ENCODE measurements at regions not wholly inside any gene's neighbourhood (a gene's known extent, or its start where the extent isn't known, plus 50 kb on each side); places are given as distances from the start of the nearest gene placed in this dataset.
"Not testable (repeated sequence)": the region's sequence is repeated elsewhere in the genome, so short reads cannot be mapped to it uniquely, and the experiment has no call there.

GRCh38 chr22:47401976-47402770, 639.7 kb downstream of the TBC1D22A start:
- no peak overlapping the region for H3K4me3 ChIP-seq
- no peaks in the 10 kb centered on the region for H3K4me1 ChIP-seq (replicated peaks in 1 of 2)
- in situ Hi-C loops (cut with MboI; ENCODE audit: low pct_unique_long_range_greater_than_20kb in 2 of 9, low sequenced_read_pairs in 9 of 9, unreplicated experiment in 9 of 9): loop anchor here in 1 of 9 experiments (25.0 kb wide), 2 partner anchors 90 to 110 kb away; no protein-coding TSS in a partner anchor
- ATAC-seq (replicated peaks in 6 of 8): no peak
- no peak overlapping the region for H3K27ac ChIP-seq
- WGBS, 10 experiments: 11 to 85% (median 64%) methylated on average over 1 to 15 of the region's 29 CpGs; no CpG with 5 or more reads in 1 of the 10 experiments

- Histone ChIP-seq H3K4me1 (replicated peaks in 1 of 2) (no peaks in the 10 kb centered on the region), H3K4me3 (no peak overlapping the region), H3K27ac (no peak overlapping the region)
- in situ Hi-C loops (cut with MboI; ENCODE audit: low pct_unique_long_range_greater_than_20kb in 2 of 9, low sequenced_read_pairs in 9 of 9, unreplicated experiment in 9 of 9): loop anchor here in 1 of 9 experiments (25.0 kb wide), 2 partner anchors 89 to 111 kb away; no protein-coding TSS in a partner anchor
- no peak for ATAC-seq (replicated peaks in 6 of 8)
- WGBS, 10 experiments: 31 to 99% (median 81%) methylated on average over 1 to 11 of the region's 12 CpGs; no CpG with 5 or more reads in 4 of the 10 experiments
These were observed 639.1 kb downstream of the TBC1D22A start for GRCh38 chr22:47401592-47401898.

- in situ Hi-C loops (cut with MboI; ENCODE audit: low pct_unique_long_range_greater_than_20kb in 2 of 9, low sequenced_read_pairs in 9 of 9, unreplicated experiment in 9 of 9): loop anchor here in 1 of 9 experiments (25.0 kb wide), 2 partner anchors 89 to 111 kb away; no protein-coding TSS in a partner anchor
- ATAC-seq (replicated peaks in 6 of 8): no peak
- H3K27ac ChIP-seq: no peak overlapping the region
- no peak overlapping the region for H3K4me3 ChIP-seq
- H3K4me1 ChIP-seq (replicated peaks in 1 of 2): no peaks in the 10 kb centered on the region
- WGBS, 10 experiments: 13 to 94% (median 53%) methylated on average over 1 to 11 of the region's 28 CpGs; no CpG with 5 or more reads in 3 of the 10 experiments
These were observed 638.5 kb downstream of the TBC1D22A start for GRCh38 chr22:47400701-47401591.

- H3K27ac ChIP-seq; H3K4me1 ChIP-seq (replicated peaks in 1 of 2); ATAC-seq (replicated peaks in 6 of 8); H3K4me3 ChIP-seq: not testable (repeated sequence)
- WGBS, 10 experiments: 20% methylated on average over 2 of the region's 10 CpGs; no CpG with 5 or more reads in 9 of the 10 experiments
- in situ Hi-C loops (cut with MboI; ENCODE audit: low pct_unique_long_range_greater_than_20kb in 2 of 9, low sequenced_read_pairs in 9 of 9, unreplicated experiment in 9 of 9): loop anchor here in 1 of 9 experiments (25.0 kb wide), 2 partner anchors 88 to 112 kb away; no protein-coding TSS in a partner anchor
These were observed 637.7 kb downstream of the TBC1D22A start for GRCh38 chr22:47400131-47400530.

- ATAC-seq (replicated peaks in 6 of 8): no peak
- no peaks in the 10 kb centered on the region for H3K4me1 ChIP-seq (replicated peaks in 1 of 2)
- in situ Hi-C loops (cut with MboI; ENCODE audit: low pct_unique_long_range_greater_than_20kb in 2 of 9, low sequenced_read_pairs in 9 of 9, unreplicated experiment in 9 of 9): loop anchor here in 1 of 9 experiments (25.0 kb wide), 1 partner anchor 162 kb away; no protein-coding TSS in a partner anchor
- no peak overlapping the region for H3K4me3 ChIP-seq
- H3K27ac ChIP-seq: no peak overlapping the region
- WGBS, 10 experiments: 40 to 100% (median 62%) methylated on average over 1 to 9 of the region's 21 CpGs; no CpG with 5 or more reads in 3 of the 10 experiments
These were observed 636.7 kb downstream of the TBC1D22A start for GRCh38 chr22:47398921-47399790.

GRCh38 chr22:47398491-47398890, 636.0 kb downstream of the TBC1D22A start:
- H3K4me1 ChIP-seq (replicated peaks in 1 of 2): no peaks in the 10 kb centered on the region
- in situ Hi-C loops (cut with MboI; ENCODE audit: low pct_unique_long_range_greater_than_20kb in 2 of 9, low sequenced_read_pairs in 9 of 9, unreplicated experiment in 9 of 9): loop anchor here in 1 of 9 experiments (25.0 kb wide), 1 partner anchor 161 kb away; no protein-coding TSS in a partner anchor
- 0 to 58% (median 41%) methylated on average over 1 to 6 of the region's 11 CpGs; no CpG with 5 or more reads in 6 of the 10 experiments for WGBS, 10 experiments
- H3K4me3 ChIP-seq: no peak overlapping the region
- H3K27ac ChIP-seq: no peak overlapping the region
- no peak for ATAC-seq (replicated peaks in 6 of 8)

GRCh38 chr22:47397673-47398072, 635.2 kb downstream of the TBC1D22A start:
- in situ Hi-C loops (cut with MboI; ENCODE audit: low pct_unique_long_range_greater_than_20kb in 2 of 9, low sequenced_read_pairs in 9 of 9, unreplicated experiment in 9 of 9): loop anchor here in 1 of 9 experiments (25.0 kb wide), 1 partner anchor 160 kb away; no protein-coding TSS in a partner anchor
- no peak overlapping the region for H3K27ac ChIP-seq
- 0 to 93% (median 0%) methylated on average over 1 to 4 of the region's 9 CpGs; no CpG with 5 or more reads in 5 of the 10 experiments for WGBS, 10 experiments
- H3K4me1 ChIP-seq (replicated peaks in 1 of 2): no peaks in the 10 kb centered on the region
- no peak overlapping the region for H3K4me3 ChIP-seq
- ATAC-seq (replicated peaks in 6 of 8): no peak

GRCh38 chr22:47396515-47396914, 634.1 kb downstream of the TBC1D22A start:
- H3K4me3 ChIP-seq: no peak overlapping the region
- 78 to 94% methylated on average over 9 to 11 of the region's 12 CpGs; no CpG with 5 or more reads in 8 of the 10 experiments for WGBS, 10 experiments
- in situ Hi-C loops (cut with MboI; ENCODE audit: low pct_unique_long_range_greater_than_20kb in 2 of 9, low sequenced_read_pairs in 9 of 9, unreplicated experiment in 9 of 9): loop anchor here in 1 of 9 experiments (25.0 kb wide), 1 partner anchor 159 kb away; no protein-coding TSS in a partner anchor
- ATAC-seq (replicated peaks in 6 of 8): no peak
- H3K4me1 ChIP-seq (replicated peaks in 1 of 2): no peaks in the 10 kb centered on the region
- H3K27ac ChIP-seq: no peak overlapping the region

- in situ Hi-C loops (cut with MboI; ENCODE audit: low pct_unique_long_range_greater_than_20kb in 2 of 9, low sequenced_read_pairs in 9 of 9, unreplicated experiment in 9 of 9): loop anchor here in 1 of 9 experiments (25.0 kb wide), 1 partner anchor 159 kb away; no protein-coding TSS in a partner anchor
- Histone ChIP-seq H3K27ac (no peak overlapping the region), H3K4me1 (replicated peaks in 1 of 2) (no peaks in the 10 kb centered on the region), H3K4me3 (no peak overlapping the region)
- 79 to 100% methylated on average over 2 to 7 of the region's 12 CpGs; no CpG with 5 or more reads in 8 of the 10 experiments for WGBS, 10 experiments
- no peak for ATAC-seq (replicated peaks in 6 of 8)
These were observed 633.7 kb downstream of the TBC1D22A start for GRCh38 chr22:47396105-47396504.

GRCh38 chr22:47395481-47395880, 633.0 kb downstream of the TBC1D22A start:
- peak in 3 of 8 experiments; percentile 44 to 93 (median 46) for ATAC-seq (replicated peaks in 6 of 8)
- Histone ChIP-seq H3K27ac (no peak overlapping the region), H3K4me3 (no peak overlapping the region), H3K4me1 (replicated peaks in 1 of 2) (no peaks in the 10 kb centered on the region)
- in situ Hi-C loops (cut with MboI; ENCODE audit: low pct_unique_long_range_greater_than_20kb in 2 of 9, low sequenced_read_pairs in 9 of 9, unreplicated experiment in 9 of 9): loop anchor here in 1 of 9 experiments (25.0 kb wide), 1 partner anchor 158 kb away; no protein-coding TSS in a partner anchor
- 0 to 100% (median 25%) methylated on average over 1 to 7 of the region's 8 CpGs; no CpG with 5 or more reads in 2 of the 10 experiments for WGBS, 10 experiments

GRCh38 chr22:47394504-47395440, 632.3 kb downstream of the TBC1D22A start:
- Histone ChIP-seq H3K4me3 (no peak overlapping the region), H3K4me1 (replicated peaks in 1 of 2) (no peaks in the 10 kb centered on the region), H3K27ac (no peak overlapping the region)
- peak in 1 of 8 experiments; percentile 6 for ATAC-seq (replicated peaks in 6 of 8)
- WGBS, 10 experiments: 0 to 66% (median 39%) methylated on average over 1 to 9 of the region's 12 CpGs; no CpG with 5 or more reads in 1 of the 10 experiments
- in situ Hi-C loops (cut with MboI; ENCODE audit: low pct_unique_long_range_greater_than_20kb in 2 of 9, low sequenced_read_pairs in 9 of 9, unreplicated experiment in 9 of 9): loop anchor here in 1 of 9 experiments (25.0 kb wide), 1 partner anchor 157 kb away; no protein-coding TSS in a partner anchor
